ENCODE measurements at regions not wholly inside any gene's neighbourhood (a gene's known extent, or its start where the extent isn't known, plus 50 kb on each side); places are given as distances from the start of the nearest gene placed in this dataset.

GRCh38 chr17:77677211-77677610 is 281.3 kb upstream of the TNRC6C start:
- Histone ChIP-seq H3K27me3 (ENCODE audit: control insufficient read depth in 4 of 4, insufficient read depth in 4 of 4, low read length in 3 of 4) (peaks cover 0 to 5% (median 1%) of the 10 kb centered on the region in 4 donors), H3K4me3 (ENCODE audit: low read depth in 1 of 3, low read length in 3 of 3) (no peak overlapping the region), H3K27ac (ENCODE audit: low read depth in 1 of 2, low read length in 2 of 2) (no peak overlapping the region), H3K9me3 (ENCODE audit: control insufficient read depth in 4 of 4, low read length in 3 of 4) (peaks cover 0 to 2% (median 0%) of the 10 kb centered on the region in 4 donors), H3K9ac (ENCODE audit: low read depth in 1 of 2, low read length in 2 of 2) (no peak overlapping the region), H3K4me1 (ENCODE audit: control insufficient read depth in 4 of 4, insufficient read depth in 4 of 4, low read length in 3 of 4) (no peaks in the 10 kb centered on the region), H3K36me3 (ENCODE audit: control insufficient read depth in 4 of 4, insufficient read depth in 3 of 4, low read depth in 1 of 4, low read length in 3 of 4) (no peaks in the 10 kb centered on the region)
- 76% methylated on average over 4 of the region's 4 CpGs for WGBS
- no peak for DNase-seq (ENCODE audit: low spot score)
- no peak for TF ChIP-seq EGR1 (IDR thresholded peaks at IDR 0.05; ENCODE audit: low read depth in 2 of 2)
- no peak for TF ChIP-seq FOXA2 (IDR thresholded peaks at IDR 0.05)
- TF ChIP-seq TAF1 (conservative IDR thresholded peaks at IDR 0.05) = no peak
- no peak for TF ChIP-seq HNF4A (conservative IDR thresholded peaks at IDR 0.05)
- no peak for TF ChIP-seq REST (IDR thresholded peaks at IDR 0.05)
- no peak for TF ChIP-seq FOXA1 (IDR thresholded peaks at IDR 0.05)
- TF ChIP-seq JUND (IDR thresholded peaks at IDR 0.05) = no peak
- TF ChIP-seq GABPA (IDR thresholded peaks at IDR 0.05 in 1 of 2, conservative IDR thresholded peaks at IDR 0.05 in 1 of 2) = no peak
- no peak for TF ChIP-seq HNF4G (IDR thresholded peaks at IDR 0.05)
- TF ChIP-seq RAD21 (IDR thresholded peaks at IDR 0.05) = no peak
- no peak for TF ChIP-seq ATF3 (IDR thresholded peaks at IDR 0.05)

GRCh38 chr17:77677630-77678029 is 280.9 kb upstream of the TNRC6C start:
- no peak overlapping the region for H3K4me3 ChIP-seq (ENCODE audit: low read depth in 1 of 3, low read length in 3 of 3)
- peaks cover 0 to 5% (median 1%) of the 10 kb centered on the region in 4 donors for H3K27me3 ChIP-seq (ENCODE audit: control insufficient read depth in 4 of 4, insufficient read depth in 4 of 4, low read length in 3 of 4)
- no peak overlapping the region for H3K27ac ChIP-seq (ENCODE audit: low read depth in 1 of 2, low read length in 2 of 2)
- no peaks in the 10 kb centered on the region for H3K36me3 ChIP-seq (ENCODE audit: control insufficient read depth in 4 of 4, insufficient read depth in 3 of 4, low read depth in 1 of 4, low read length in 3 of 4)
- TF ChIP-seq ZBTB33 (IDR thresholded peaks at IDR 0.05) (no peak), HNF4G (IDR thresholded peaks at IDR 0.05) (no peak), FOXA2 (IDR thresholded peaks at IDR 0.05) (no peak), SP1 (IDR thresholded peaks at IDR 0.05) (no peak), YY1 (IDR thresholded peaks at IDR 0.05) (no peak), CTCF (IDR thresholded peaks at IDR 0.05; ENCODE audit: low read depth, low read length, missing input control) (no peak), GABPA (IDR thresholded peaks at IDR 0.05 in 1 of 2, conservative IDR thresholded peaks at IDR 0.05 in 1 of 2) (no peak), MAX (IDR thresholded peaks at IDR 0.05) (no peak), NR2F2 (IDR thresholded peaks at IDR 0.05) (no peak), FOXA1 (IDR thresholded peaks at IDR 0.05) (no peak), RXRA (IDR thresholded peaks at IDR 0.05) (no peak), ATF3 (IDR thresholded peaks at IDR 0.05) (no peak), HNF4A (conservative IDR thresholded peaks at IDR 0.05) (no peak), JUND (IDR thresholded peaks at IDR 0.05) (no peak), EGR1 (IDR thresholded peaks at IDR 0.05; ENCODE audit: low read depth in 2 of 2) (no peak), REST (IDR thresholded peaks at IDR 0.05) (no peak)
- DNase-seq (ENCODE audit: low spot score) = no peak
- H3K4me1 ChIP-seq (ENCODE audit: control insufficient read depth in 4 of 4, insufficient read depth in 4 of 4, low read length in 3 of 4) = no peaks in the 10 kb centered on the region
- no peak overlapping the region for H3K9ac ChIP-seq (ENCODE audit: low read depth in 1 of 2, low read length in 2 of 2)
- peaks cover 0 to 2% (median 0%) of the 10 kb centered on the region in 4 donors for H3K9me3 ChIP-seq (ENCODE audit: control insufficient read depth in 4 of 4, low read length in 3 of 4)
- WGBS = 62% methylated on average over 13 of the region's 13 CpGs

Data from liver (tissue), 8 donors.